AG04450 (cell line): ENCODE measurements at regions not wholly inside any gene's neighbourhood (a gene's known extent, or its start where the extent isn't known, plus 50 kb on each side); places are given as distances from the start of the nearest gene placed in this dataset.

Experiments
- CTCF ChIA-PET: fragments of 300-600, 350-600 bp; formaldehyde crosslinking; extraction: SDS; loops from one replicate; lab custom pipeline; 2022; ENCODE audit warnings: antibody characterized with exemption, inconsistent platforms; lab: Charles Lee
- POLR2A ChIA-PET: fragments of 350-600 bp; formaldehyde crosslinking; extraction: SDS; loops from one replicate; lab custom pipeline; 2021; ENCODE audit warnings: antibody characterized with exemption, inconsistent platforms; lab: Yijun Ruan, JAX
- DNase-seq: peaks from one replicate; pipeline ENCODE4 v3.0.0-alpha.2; 2011; ENCODE audit warnings: low read depth, low spot score
- H3K27ac ChIP-seq: one replicate; pipeline ENCODE4 v1.5.1; 2012; ENCODE audit warnings: low read depth, low read length, control low read depth
- H3K27me3 ChIP-seq: one replicate; pipeline ENCODE4 v1.6.0; 2012; ENCODE audit warnings: low read length; ENCODE audit not compliant: control insufficient read depth, insufficient read depth
- H3K4me3 ChIP-seq: 2 replicates; pipeline ENCODE4 v1.5.1; 2011; ENCODE audit warnings: mild to moderate bottlenecking, low read depth, low read length, control low read depth
- H3K9me3 ChIP-seq: 2 replicates; pipeline ENCODE4 v1.5.1; 2012; ENCODE audit warnings: low read length; ENCODE audit not compliant: control insufficient read depth, insufficient read depth
- CTCF ChIP-seq: IDR thresholded peaks from 2 replicates; pipeline ENCODE4 v1.5.1; 2011; ENCODE audit warnings: low read depth, low read length, control low read depth, inconsistent platforms

GRCh38 chr18:10009321-10010144, 95.7 kb downstream of the VAPA start:
- DNase-seq, result no peak
- no peak for TF ChIP-seq CTCF
- ChIA-PET POLR2A (interaction anchor here (1.2 to 1.4 kb wide), 2 partner anchors 43 to 61 kb away, joined by 3 to 4 read pairs; no protein-coding TSS in a partner anchor), CTCF (interaction anchor here (0.6 kb wide), 1 partner anchor 31 kb away, joined by 3 read pairs; no protein-coding TSS in a partner anchor)
- Histone ChIP-seq H3K9me3 (peaks cover 6% of the 10 kb centered on the region; the same call in 1 of the 2 replicates), H3K27ac (no peak overlapping the region), H3K27me3 (peaks cover 4% of the 10 kb centered on the region), H3K4me3 (no peak overlapping the region)

- peak; percentile 81 for DNase-seq
- no peak for TF ChIP-seq CTCF
- Histone ChIP-seq H3K27me3 (peaks cover 4% of the 10 kb centered on the region), H3K9me3 (peaks cover 6% of the 10 kb centered on the region; the same call in 1 of the 2 replicates), H3K27ac (no peak overlapping the region), H3K4me3 (no peak overlapping the region)
- ChIA-PET CTCF (no interaction called here), POLR2A (interaction anchor here (0.8 to 1.4 kb wide), 4 partner anchors 31 to 60 kb away, joined by 3 to 4 read pairs (median 3); no protein-coding TSS in a partner anchor)
Measured at GRCh38 chr18:10010611-10011015, 96.8 kb downstream of the VAPA start.

- TF ChIP-seq CTCF, result no peak
- ChIA-PET CTCF (no interaction called here), POLR2A (interaction anchor here (0.8 to 1.4 kb wide), 4 partner anchors 30 to 60 kb away, joined by 3 to 4 read pairs (median 3); no protein-coding TSS in a partner anchor)
- Histone ChIP-seq H3K27ac (no peak overlapping the region), H3K4me3 (no peak overlapping the region), H3K27me3 (peaks cover 4% of the 10 kb centered on the region), H3K9me3 (peaks cover 6% of the 10 kb centered on the region; the same call in 1 of the 2 replicates)
- DNase-seq, result no peak
Measured at GRCh38 chr18:10011061-10011460, 97.2 kb downstream of the VAPA start.

- Histone ChIP-seq H3K27me3 (peaks cover 4% of the 10 kb centered on the region), H3K9me3 (peaks cover 6% of the 10 kb centered on the region; the same call in 1 of the 2 replicates), H3K27ac (no peak overlapping the region), H3K4me3 (no peak overlapping the region)
- no peak for DNase-seq
- POLR2A ChIA-PET, result no interaction called here
- TF ChIP-seq CTCF, result no peak
- CTCF ChIA-PET, result no interaction called here
Measured at GRCh38 chr18:10011751-10012150, 97.9 kb downstream of the VAPA start.

- POLR2A ChIA-PET, result no interaction called here
- no peak for DNase-seq
- CTCF ChIA-PET, result no interaction called here
- Histone ChIP-seq H3K27me3 (peaks cover 3% of the 10 kb centered on the region), H3K9me3 (peaks cover 6% of the 10 kb centered on the region; the same call in 1 of the 2 replicates), H3K27ac (no peak overlapping the region), H3K4me3 (no peak overlapping the region)
- TF ChIP-seq CTCF, result no peak
Measured at GRCh38 chr18:10012526-10012925, 98.7 kb downstream of the VAPA start.
